ENCODE measurements at regions not wholly inside any gene's neighbourhood (a gene's known extent, or its start where the extent isn't known, plus 50 kb on each side); places are given as distances from the start of the nearest gene placed in this dataset.

GRCh38 chr12:14188744-14189143, 176.7 kb upstream of the ATF7IP start:
- Histone ChIP-seq H3K4me2 (ENCODE audit: insufficient read depth, insufficient read length, low read length) (no peak overlapping the region), H2BK5ac (ENCODE audit: insufficient read length, low read length) (no peak overlapping the region), H2BK12ac (ENCODE audit: insufficient read length, low read depth, low read length) (no peak overlapping the region), H3K23ac (ENCODE audit: insufficient read length, low read depth, low read length) (no peak overlapping the region), H2BK120ac (ENCODE audit: low read depth, low read length, poor library complexity, severe bottlenecking) (no peak overlapping the region), H3K79me1 (ENCODE audit: insufficient read depth, low read depth, low read length, poor library complexity, severe bottlenecking) (no peaks in the 10 kb centered on the region), H3K27me3 (ENCODE audit: insufficient read depth, low read length) (no peaks in the 10 kb centered on the region), H3K4ac (ENCODE audit: low read depth, low read length) (no peak overlapping the region), H2AK5ac (ENCODE audit: insufficient read length, low read length) (no peak overlapping the region), H3K18ac (ENCODE audit: insufficient read length, low read depth, low read length) (no peak overlapping the region), H2BK15ac (ENCODE audit: low read depth, low read length) (no peak overlapping the region), H4K8ac (replicated peaks; ENCODE audit: insufficient read length, low read depth, low read length) (no peak overlapping the region), H3K27ac (ENCODE audit: insufficient read length, low read depth, low read length) (no peak overlapping the region), H4K5ac (ENCODE audit: insufficient read length, low read depth, low read length) (no peak overlapping the region), H3K9me3 (ENCODE audit: control insufficient read depth, low read depth, low read length) (no peaks in the 10 kb centered on the region), H3T11ph (ENCODE audit: low read length) (no peak overlapping the region), H3K14ac (ENCODE audit: insufficient read depth, low read length) (no peak overlapping the region), H3K79me2 (ENCODE audit: insufficient read depth, low read length) (no peaks in the 10 kb centered on the region), H3K23me2 (ENCODE audit: insufficient read length, low read depth, low read length, poor library complexity, severe bottlenecking) (no peaks in the 10 kb centered on the region), H4K20me1 (ENCODE audit: control insufficient read depth, insufficient read depth, insufficient read length) (no peaks in the 10 kb centered on the region), H3K9ac (ENCODE audit: extremely low read depth, insufficient read length, low read length) (no peak overlapping the region), H3K56ac (ENCODE audit: insufficient read length, low read depth, low read length) (no peak overlapping the region), H4K91ac (ENCODE audit: insufficient read length, low read depth, low read length) (no peak overlapping the region), H3K4me1 (ENCODE audit: insufficient read depth, low read length) (no peaks in the 10 kb centered on the region), H2BK20ac (ENCODE audit: low read depth, low read length, poor library complexity, severe bottlenecking) (no peak overlapping the region), H2AFZ (ENCODE audit: low read length) (no peak overlapping the region)
- peaks cover 9 to 10% of the 10 kb centered on the region in 2 experiments for H3K4me1 Mint-ChIP-seq
- WGBS (ENCODE audit: extremely low coverage, insufficient read length, low lambda C conversion rate) = no CpG with 5 or more reads among the region's 2 CpGs
- H3K9me3 Mint-ChIP-seq = no peaks in the 10 kb centered on the region
- H3K4me3 Mint-ChIP-seq = no peak overlapping the region
- H3K27ac Mint-ChIP-seq = no peak overlapping the region
- no peak for TF ChIP-seq CTCF (conservative IDR thresholded peaks at IDR 0.05)
- H3K36me3 Mint-ChIP-seq (ENCODE audit: insufficient read depth in 1 of 3, low read depth in 3 of 3) = no peaks in the 10 kb centered on the region
- no peak for DNase-seq
- peaks cover 4% of the 10 kb centered on the region; the same call in 1 of the 2 replicates for H3K27me3 Mint-ChIP-seq (ENCODE audit: low read depth)
